ENCODE measurements at regions not wholly inside any gene's neighbourhood (a gene's known extent, or its start where the extent isn't known, plus 50 kb on each side); places are given as distances from the start of the nearest gene placed in this dataset.

GRCh38 chr16:86452451-86452850, 57.9 kb upstream of the FOXF1 start:
- Histone ChIP-seq H3K4me1 (no peaks in the 10 kb centered on the region), H3K27ac (no peak overlapping the region), H3K4me2 (no peak overlapping the region), H3K9me3 (peaks cover 14% of the 10 kb centered on the region; the same call in 2 of the 3 replicates), H3K4me3 (no peak overlapping the region)
- 14% methylated on average over 2 of the region's 2 CpGs for WGBS (ENCODE audit: missing lambda C conversion rate)
- no peak for FAIRE-seq
- TF ChIP-seq, protein P1, sequence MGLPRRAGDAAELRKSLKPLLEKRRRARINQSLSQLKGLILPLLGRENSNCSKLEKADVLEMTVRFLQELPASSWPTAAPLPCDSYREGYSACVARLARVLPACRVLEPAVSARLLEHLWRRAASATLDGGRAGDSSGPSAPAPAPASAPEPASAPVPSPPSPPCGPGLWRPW (IDR thresholded peaks at IDR 0.05), result no peak
- no peak for TF ChIP-seq HOXA7 (CRISPR knock-in tag; IDR thresholded peaks at IDR 0.05)
- TF ChIP-seq SMC3 (IDR thresholded peaks at IDR 0.05), result no peak
- TF ChIP-seq HDAC2 (IDR thresholded peaks at IDR 0.05), result no peak
- no peak for TF ChIP-seq JUNB (IDR thresholded peaks at IDR 0.05)
- TF ChIP-seq NPAS2 (CRISPR knock-in tag; IDR thresholded peaks at IDR 0.05; ENCODE audit: borderline replicate concordance), result no peak
- no peak for TF ChIP-seq FOSB (CRISPR knock-in tag; IDR thresholded peaks at IDR 0.05)
- TF ChIP-seq HOXB13 (CRISPR knock-in tag; IDR thresholded peaks at IDR 0.05; ENCODE audit: low read depth), result no peak
- no peak for TF ChIP-seq MAX (IDR thresholded peaks at IDR 0.05)
- TF ChIP-seq RNF2 (IDR thresholded peaks at IDR 0.05; ENCODE audit: borderline replicate concordance, low read depth), result no peak
- POLR2A ChIA-PET, result no interaction called here
- CTCF ChIA-PET, result interaction anchor here (1.6 kb wide), 1 partner anchor 65 kb away, joined by 7 read pairs; no protein-coding TSS in a partner anchor
- ATAC-seq, result no peak
- DNase-seq (ENCODE audit: low read depth in 1 of 2, low spot score in 1 of 2), result no peak

DNA sequence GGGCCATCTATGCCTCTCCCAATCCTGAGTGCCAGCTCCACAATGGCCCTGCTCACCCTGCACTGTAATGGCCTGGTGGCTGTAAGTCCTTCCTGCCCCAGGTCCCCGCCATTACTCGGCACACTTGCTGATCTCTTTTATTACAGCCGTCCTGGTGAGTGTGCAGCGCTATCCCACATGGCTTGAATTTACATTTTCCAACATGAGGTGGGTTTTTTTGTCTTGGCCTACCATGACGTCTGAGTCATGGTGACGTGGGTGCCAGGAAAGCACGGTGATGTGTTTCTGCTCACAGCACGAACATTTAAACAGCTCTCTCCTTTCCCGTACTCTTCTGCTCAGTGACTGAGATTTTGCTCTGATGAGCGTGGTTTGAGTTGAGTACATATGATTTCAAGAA, 55.2 kb upstream of the FOXF1 start:
- no peak for DNase-seq (ENCODE audit: low read depth in 1 of 2, low spot score in 1 of 2)
- H3K9me3 ChIP-seq, result peaks cover 12% of the 10 kb centered on the region
- ChIA-PET POLR2A (no interaction called here), CTCF (interaction anchor here (1.5 kb wide), 1 partner anchor 23 kb away, joined by 3 read pairs; no protein-coding TSS in a partner anchor)
- ATAC-seq, result no peak
- FAIRE-seq, result no peak
- H3K4me2 ChIP-seq, result no peak overlapping the region
- WGBS (ENCODE audit: missing lambda C conversion rate), result 41% methylated on average over 10 of the region's 10 CpGs
- H3K4me3 ChIP-seq, result no peak overlapping the region
- no peaks in the 10 kb centered on the region for H3K4me1 ChIP-seq
- TF ChIP-seq ESRRA (IDR thresholded peaks at IDR 0.05; ENCODE audit: borderline replicate concordance, low read length) (no peak), RFX5 (IDR thresholded peaks at IDR 0.05) (no peak), ZC3H11A (IDR thresholded peaks at IDR 0.05) (no peak), KDM1A (IDR thresholded peaks at IDR 0.05; ENCODE audit: low read depth) (no peak), JUN (IDR thresholded peaks at IDR 0.05) (no peak), PBX3 (IDR thresholded peaks at IDR 0.05) (no peak), ATOH8 (CRISPR knock-in tag; IDR thresholded peaks at IDR 0.05; ENCODE audit: low read depth) (no peak), MAZ (IDR thresholded peaks at IDR 0.05; ENCODE audit: borderline replicate concordance, low read depth, low read length) (no peak), HEYL (CRISPR knock-in tag; IDR thresholded peaks at IDR 0.05) (no peak), EHF (CRISPR knock-in tag; IDR thresholded peaks at IDR 0.05) (no peak), MAX (IDR thresholded peaks at IDR 0.05) (no peak), E2F6 (IDR thresholded peaks at IDR 0.05; ENCODE audit: borderline replicate concordance, low read depth) (no peak)
- TF ChIP-seq, protein P2, sequence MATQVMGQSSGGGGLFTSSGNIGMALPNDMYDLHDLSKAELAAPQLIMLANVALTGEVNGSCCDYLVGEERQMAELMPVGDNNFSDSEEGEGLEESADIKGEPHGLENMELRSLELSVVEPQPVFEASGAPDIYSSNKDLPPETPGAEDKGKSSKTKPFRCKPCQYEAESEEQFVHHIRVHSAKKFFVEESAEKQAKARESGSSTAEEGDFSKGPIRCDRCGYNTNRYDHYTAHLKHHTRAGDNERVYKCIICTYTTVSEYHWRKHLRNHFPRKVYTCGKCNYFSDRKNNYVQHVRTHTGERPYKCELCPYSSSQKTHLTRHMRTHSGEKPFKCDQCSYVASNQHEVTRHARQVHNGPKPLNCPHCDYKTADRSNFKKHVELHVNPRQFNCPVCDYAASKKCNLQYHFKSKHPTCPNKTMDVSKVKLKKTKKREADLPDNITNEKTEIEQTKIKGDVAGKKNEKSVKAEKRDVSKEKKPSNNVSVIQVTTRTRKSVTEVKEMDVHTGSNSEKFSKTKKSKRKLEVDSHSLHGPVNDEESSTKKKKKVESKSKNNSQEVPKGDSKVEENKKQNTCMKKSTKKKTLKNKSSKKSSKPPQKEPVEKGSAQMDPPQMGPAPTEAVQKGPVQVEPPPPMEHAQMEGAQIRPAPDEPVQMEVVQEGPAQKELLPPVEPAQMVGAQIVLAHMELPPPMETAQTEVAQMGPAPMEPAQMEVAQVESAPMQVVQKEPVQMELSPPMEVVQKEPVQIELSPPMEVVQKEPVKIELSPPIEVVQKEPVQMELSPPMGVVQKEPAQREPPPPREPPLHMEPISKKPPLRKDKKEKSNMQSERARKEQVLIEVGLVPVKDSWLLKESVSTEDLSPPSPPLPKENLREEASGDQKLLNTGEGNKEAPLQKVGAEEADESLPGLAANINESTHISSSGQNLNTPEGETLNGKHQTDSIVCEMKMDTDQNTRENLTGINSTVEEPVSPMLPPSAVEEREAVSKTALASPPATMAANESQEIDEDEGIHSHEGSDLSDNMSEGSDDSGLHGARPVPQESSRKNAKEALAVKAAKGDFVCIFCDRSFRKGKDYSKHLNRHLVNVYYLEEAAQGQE (IDR thresholded peaks at IDR 0.05), result no peak
- TF ChIP-seq, protein P3, sequence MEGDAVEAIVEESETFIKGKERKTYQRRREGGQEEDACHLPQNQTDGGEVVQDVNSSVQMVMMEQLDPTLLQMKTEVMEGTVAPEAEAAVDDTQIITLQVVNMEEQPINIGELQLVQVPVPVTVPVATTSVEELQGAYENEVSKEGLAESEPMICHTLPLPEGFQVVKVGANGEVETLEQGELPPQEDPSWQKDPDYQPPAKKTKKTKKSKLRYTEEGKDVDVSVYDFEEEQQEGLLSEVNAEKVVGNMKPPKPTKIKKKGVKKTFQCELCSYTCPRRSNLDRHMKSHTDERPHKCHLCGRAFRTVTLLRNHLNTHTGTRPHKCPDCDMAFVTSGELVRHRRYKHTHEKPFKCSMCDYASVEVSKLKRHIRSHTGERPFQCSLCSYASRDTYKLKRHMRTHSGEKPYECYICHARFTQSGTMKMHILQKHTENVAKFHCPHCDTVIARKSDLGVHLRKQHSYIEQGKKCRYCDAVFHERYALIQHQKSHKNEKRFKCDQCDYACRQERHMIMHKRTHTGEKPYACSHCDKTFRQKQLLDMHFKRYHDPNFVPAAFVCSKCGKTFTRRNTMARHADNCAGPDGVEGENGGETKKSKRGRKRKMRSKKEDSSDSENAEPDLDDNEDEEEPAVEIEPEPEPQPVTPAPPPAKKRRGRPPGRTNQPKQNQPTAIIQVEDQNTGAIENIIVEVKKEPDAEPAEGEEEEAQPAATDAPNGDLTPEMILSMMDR (IDR thresholded peaks at IDR 0.05), result no peak
- TF ChIP-seq, protein P4, sequence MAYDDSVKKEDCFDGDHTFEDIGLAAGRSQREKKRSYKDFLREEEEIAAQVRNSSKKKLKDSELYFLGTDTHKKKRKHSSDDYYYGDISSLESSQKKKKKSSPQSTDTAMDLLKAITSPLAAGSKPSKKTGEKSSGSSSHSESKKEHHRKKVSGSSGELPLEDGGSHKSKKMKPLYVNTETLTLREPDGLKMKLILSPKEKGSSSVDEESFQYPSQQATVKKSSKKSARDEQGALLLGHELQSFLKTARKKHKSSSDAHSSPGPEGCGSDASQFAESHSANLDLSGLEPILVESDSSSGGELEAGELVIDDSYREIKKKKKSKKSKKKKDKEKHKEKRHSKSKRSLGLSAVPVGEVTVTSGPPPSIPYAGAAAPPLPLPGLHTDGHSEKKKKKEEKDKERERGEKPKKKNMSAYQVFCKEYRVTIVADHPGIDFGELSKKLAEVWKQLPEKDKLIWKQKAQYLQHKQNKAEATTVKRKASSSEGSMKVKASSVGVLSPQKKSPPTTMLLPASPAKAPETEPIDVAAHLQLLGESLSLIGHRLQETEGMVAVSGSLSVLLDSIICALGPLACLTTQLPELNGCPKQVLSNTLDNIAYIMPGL (CRISPR knock-in tag; IDR thresholded peaks at IDR 0.05; ENCODE audit: borderline replicate concordance), result no peak
- H3K27ac ChIP-seq, result no peak overlapping the region

All from A549 (cell line).